IPS DF 6.9 (cell line): ENCODE measurements at regions not wholly inside any gene's neighbourhood (a gene's known extent, or its start where the extent isn't known, plus 50 kb on each side); places are given as distances from the start of the nearest gene placed in this dataset.

Experiments used
- DNase-seq: peaks from one replicate; pipeline ENCODE4 v3.0.0-alpha.2; 2013; ENCODE audit warnings: low read depth, low spot score
- H3K27ac ChIP-seq: one replicate; pipeline ENCODE4 v1.5.1; 2013; ENCODE audit warnings: low read length, control low read depth
- H3K27me3 ChIP-seq: 2 replicates; pipeline ENCODE4 v1.6.1; 2013; ENCODE audit warnings: mild to moderate bottlenecking, low read length; ENCODE audit not compliant: control insufficient read depth, insufficient read depth
- H3K36me3 ChIP-seq: 2 replicates; pipeline ENCODE4 v1.6.1; 2013; ENCODE audit warnings: low read length; ENCODE audit not compliant: control insufficient read depth, insufficient read depth
- H3K4me1 ChIP-seq: 2 replicates; pipeline ENCODE4 v1.6.1; 2013; ENCODE audit warnings: low read length; ENCODE audit not compliant: control insufficient read depth, insufficient read depth
- H3K4me3 ChIP-seq: 2 replicates; pipeline ENCODE4 v1.5.1; 2013; ENCODE audit warnings: mild to moderate bottlenecking, low read length
- H3K9me3 ChIP-seq: 2 replicates; pipeline ENCODE4 v1.6.1; 2013; ENCODE audit warnings: low read length, inconsistent platforms; ENCODE audit not compliant: control insufficient read depth, insufficient read depth
- WGBS: extraction: QIAGEN DNeasy Blood & Tissue Kit; methylation state at CpG from one replicate; pipeline ENCODE4 v1.1.7; 2013; ENCODE audit warnings: mixed read lengths, missing lambda C conversion rate; ENCODE audit not compliant: insufficient read length, insufficient coverage; 5-methylcytosine and 5-hydroxymethylcytosine counted together

DNA sequence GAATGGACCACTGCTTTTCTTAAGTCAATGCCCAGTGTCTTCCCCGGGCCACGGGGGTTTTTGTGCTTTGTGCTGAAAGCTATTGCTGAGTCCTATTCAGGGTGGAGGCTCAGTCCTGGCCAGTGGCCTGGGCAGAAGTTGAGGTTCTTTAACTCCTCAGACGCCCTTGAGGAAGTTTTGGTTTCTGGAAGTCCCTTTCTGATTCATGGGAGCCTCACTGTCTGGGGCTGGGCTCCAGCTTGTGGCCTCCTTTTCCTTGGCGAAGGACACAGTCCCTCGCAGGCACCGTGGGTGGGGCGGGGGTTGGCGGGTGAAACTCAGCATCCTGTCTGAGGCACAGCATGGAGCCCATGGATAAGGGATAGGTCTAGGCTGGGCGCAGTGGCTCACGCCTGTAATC, 465.2 kb upstream of the HS6ST1 start:
- Histone ChIP-seq H3K36me3 (no peaks in the 10 kb centered on the region), H3K9me3 (no peaks in the 10 kb centered on the region), H3K4me1 (peaks cover 6% of the 10 kb centered on the region), H3K27me3 (no peaks in the 10 kb centered on the region), H3K4me3 (no peak overlapping the region), H3K27ac (no peak overlapping the region)
- WGBS = no CpG with 5 or more reads among the region's 10 CpGs
- no peak for DNase-seq

DNA sequence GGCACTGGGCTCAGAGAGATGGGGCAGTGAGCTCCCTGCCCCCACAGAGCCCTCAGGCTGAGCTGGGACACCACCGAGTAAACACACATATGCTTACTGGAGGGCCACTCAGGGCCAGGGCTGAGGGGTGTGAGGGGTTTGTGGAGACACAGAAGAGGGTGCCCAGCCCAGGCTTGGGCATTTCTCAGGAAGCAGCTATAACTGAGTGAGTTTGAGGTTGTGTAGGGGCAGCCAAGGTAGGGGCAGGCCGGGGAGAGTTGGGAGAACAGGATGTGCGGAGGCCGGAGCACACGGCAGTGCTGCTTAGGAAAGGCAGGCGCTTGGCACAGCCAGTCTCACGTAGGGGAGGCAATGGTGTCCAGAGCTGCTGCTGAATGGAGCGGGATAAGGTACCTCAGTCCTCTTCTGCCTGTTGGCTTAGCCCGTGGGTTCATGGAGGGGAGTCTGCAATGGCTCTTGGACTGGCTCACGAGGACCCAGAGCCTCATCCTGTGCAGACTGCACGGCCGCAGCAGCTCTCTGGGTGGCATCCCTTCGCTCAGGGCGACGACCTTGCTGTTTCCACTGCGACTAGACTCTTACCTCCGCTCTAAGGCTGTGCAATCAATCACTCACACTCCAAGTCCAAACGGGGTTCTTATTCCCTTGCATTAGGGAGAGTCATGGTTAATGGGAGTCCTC, 466.1 kb upstream of the HS6ST1 start:
- peaks cover 6% of the 10 kb centered on the region for H3K4me1 ChIP-seq
- no peak for DNase-seq
- H3K27ac ChIP-seq = no peak overlapping the region
- H3K27me3 ChIP-seq = no peaks in the 10 kb centered on the region
- H3K36me3 ChIP-seq = no peaks in the 10 kb centered on the region
- no CpG with 5 or more reads among the region's 18 CpGs for WGBS
- H3K9me3 ChIP-seq = no peaks in the 10 kb centered on the region
- no peak overlapping the region for H3K4me3 ChIP-seq

DNA sequence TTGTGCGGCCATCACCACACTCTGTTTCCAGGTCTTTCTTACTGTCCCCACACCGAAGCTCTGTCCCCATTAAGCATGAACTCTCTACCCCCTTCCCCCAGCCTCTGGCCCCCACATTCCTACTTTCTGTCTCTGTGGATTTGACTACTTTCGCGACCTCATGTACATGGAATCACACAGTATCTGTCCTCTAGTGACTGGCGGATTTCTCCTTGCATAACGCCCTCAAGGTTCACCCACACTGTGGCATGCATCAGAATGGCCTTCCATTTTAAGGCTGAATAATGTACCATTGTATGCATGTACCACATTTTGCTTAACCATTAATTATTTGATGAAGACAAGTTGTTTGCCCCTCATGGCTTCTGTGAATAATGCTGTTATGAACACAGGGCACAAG, 467.6 kb upstream of the HS6ST1 start:
- DNase-seq = no peak
- WGBS = no CpG with 5 or more reads among the region's 6 CpGs
- Histone ChIP-seq H3K36me3 (no peaks in the 10 kb centered on the region), H3K9me3 (no peaks in the 10 kb centered on the region), H3K4me1 (peaks cover 6% of the 10 kb centered on the region), H3K4me3 (no peak overlapping the region), H3K27ac (no peak overlapping the region), H3K27me3 (no peaks in the 10 kb centered on the region)

DNA sequence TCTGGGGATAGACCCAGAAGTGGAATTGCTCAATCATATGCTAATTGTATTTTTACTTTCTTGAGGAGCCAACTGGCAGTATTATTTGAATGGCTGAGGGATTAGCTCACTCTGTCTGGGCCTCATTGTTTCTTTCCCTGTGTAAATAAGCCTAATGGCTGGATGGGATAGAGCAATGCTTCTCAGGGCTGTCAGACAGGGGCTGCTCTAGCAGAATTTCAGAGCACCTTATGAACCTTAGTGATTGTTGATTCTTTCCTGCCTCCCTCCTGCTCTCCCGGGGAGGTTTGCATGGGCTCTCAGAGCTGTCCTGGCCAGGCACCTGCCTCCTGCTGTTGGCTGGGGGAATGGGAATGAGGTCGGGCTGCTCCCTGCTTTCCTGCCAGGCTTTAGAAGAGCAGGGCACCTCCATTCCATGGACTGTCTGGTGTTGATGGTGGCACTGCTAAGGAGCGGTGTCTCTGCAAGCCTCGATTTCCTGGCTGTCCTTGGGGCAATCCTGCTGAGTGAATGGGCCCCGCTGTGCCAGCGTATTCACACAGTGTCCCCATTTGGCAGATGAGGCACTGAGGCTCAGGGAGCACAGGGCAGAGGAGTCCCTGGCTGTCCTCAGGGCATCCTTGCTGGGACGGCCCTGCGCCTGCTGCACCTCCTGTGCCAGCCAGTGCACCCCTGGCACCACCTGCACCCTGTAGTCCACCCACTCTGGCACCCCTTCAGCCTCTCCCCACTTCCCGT, 468.2 kb upstream of the HS6ST1 start:
- DNase-seq = peak; percentile 2
- peaks cover 6% of the 10 kb centered on the region for H3K4me1 ChIP-seq
- no CpG with 5 or more reads among the region's 9 CpGs for WGBS
- H3K36me3 ChIP-seq = no peaks in the 10 kb centered on the region
- H3K9me3 ChIP-seq = no peaks in the 10 kb centered on the region
- no peak overlapping the region for H3K27ac ChIP-seq
- no peaks in the 10 kb centered on the region for H3K27me3 ChIP-seq
- no peak overlapping the region for H3K4me3 ChIP-seq

DNA sequence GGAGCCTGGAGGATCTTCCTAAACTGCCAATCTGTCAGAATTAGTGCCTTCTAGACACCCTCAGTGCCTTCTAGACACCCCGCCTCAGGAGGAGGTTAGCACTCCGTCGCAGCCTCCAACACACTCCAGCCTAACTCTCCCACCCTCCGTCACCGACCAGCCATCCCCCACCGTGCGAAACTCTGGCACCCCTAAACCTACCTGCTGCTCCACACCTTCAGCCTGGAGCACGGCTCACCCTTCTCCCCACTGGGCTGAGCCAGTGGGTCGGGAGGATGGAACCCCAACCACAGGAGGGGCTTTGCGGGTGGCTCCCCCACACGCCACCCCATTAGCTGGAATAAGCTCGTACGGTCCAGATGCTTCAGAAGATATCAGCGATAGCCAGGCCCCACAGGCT, 468.9 kb upstream of the HS6ST1 start:
- Histone ChIP-seq H3K36me3 (no peaks in the 10 kb centered on the region), H3K9me3 (no peaks in the 10 kb centered on the region), H3K4me3 (no peak overlapping the region), H3K4me1 (peaks cover 6% of the 10 kb centered on the region), H3K27me3 (no peaks in the 10 kb centered on the region), H3K27ac (no peak overlapping the region)
- WGBS = no CpG with 5 or more reads among the region's 14 CpGs
- no peak for DNase-seq

DNA sequence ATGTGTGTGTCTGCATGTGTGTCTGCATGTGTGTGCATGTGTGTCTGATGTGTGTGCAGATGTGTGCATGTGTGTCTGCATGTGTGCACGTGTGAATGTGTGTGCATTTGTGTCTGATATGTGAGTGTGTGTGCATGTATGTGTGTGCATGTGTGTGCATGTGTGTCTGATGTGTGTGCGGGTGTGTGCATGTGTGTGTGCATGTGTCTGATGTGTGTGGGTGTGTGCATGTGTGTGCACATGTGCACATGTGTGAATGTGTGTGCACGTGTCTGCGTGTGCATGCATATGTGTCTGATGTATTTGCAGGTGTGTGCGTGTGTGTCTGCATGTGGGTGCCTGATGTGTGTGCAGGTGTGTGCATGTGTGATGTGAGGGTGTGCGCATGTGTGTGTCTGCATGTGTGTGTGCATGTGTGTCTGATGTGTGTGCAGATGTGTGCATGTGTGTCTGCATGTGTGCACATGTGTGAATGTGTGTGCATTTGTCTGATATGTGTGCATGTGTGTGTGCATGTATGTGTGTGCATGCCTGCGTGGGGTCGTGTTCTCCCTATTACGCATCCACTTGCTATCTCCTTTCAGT, 470.1 kb upstream of the HS6ST1 start:
- WGBS = no CpG with 5 or more reads among the region's 9 CpGs
- no peak for DNase-seq

DNA sequence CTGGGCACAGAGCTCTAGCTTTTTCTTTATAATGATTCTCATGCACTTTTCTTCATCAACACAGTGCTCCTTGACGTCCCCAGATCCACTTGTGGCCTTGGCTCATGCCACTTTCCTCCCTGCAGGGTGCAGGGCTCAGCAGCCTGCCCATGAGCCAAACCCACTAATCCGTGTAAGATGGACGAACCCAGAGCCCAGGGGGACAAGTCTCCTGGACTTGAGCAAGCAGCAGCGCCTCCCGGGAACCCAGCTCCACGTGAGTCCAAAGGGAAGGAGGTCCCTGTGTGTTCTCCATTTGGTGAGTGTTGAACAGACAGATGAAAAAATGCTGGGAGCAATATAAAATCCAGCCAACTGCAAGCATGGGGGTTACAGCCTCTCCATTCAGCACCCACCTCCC, 470.6 kb upstream of the HS6ST1 start:
- Histone ChIP-seq H3K9me3 (no peaks in the 10 kb centered on the region), H3K36me3 (no peaks in the 10 kb centered on the region), H3K27ac (no peak overlapping the region), H3K4me3 (no peak overlapping the region), H3K27me3 (no peaks in the 10 kb centered on the region), H3K4me1 (peaks cover 6% of the 10 kb centered on the region)
- WGBS = no CpG with 5 or more reads among the region's 6 CpGs
- no peak for DNase-seq

More for the DNA sequence above, 470.1 kb upstream of the HS6ST1 start:
- Histone ChIP-seq H3K4me3 (no peak overlapping the region), H3K4me1 (peaks cover 6% of the 10 kb centered on the region), H3K9me3 (no peaks in the 10 kb centered on the region), H3K27me3 (no peaks in the 10 kb centered on the region), H3K27ac (no peak overlapping the region), H3K36me3 (no peaks in the 10 kb centered on the region)

DNA sequence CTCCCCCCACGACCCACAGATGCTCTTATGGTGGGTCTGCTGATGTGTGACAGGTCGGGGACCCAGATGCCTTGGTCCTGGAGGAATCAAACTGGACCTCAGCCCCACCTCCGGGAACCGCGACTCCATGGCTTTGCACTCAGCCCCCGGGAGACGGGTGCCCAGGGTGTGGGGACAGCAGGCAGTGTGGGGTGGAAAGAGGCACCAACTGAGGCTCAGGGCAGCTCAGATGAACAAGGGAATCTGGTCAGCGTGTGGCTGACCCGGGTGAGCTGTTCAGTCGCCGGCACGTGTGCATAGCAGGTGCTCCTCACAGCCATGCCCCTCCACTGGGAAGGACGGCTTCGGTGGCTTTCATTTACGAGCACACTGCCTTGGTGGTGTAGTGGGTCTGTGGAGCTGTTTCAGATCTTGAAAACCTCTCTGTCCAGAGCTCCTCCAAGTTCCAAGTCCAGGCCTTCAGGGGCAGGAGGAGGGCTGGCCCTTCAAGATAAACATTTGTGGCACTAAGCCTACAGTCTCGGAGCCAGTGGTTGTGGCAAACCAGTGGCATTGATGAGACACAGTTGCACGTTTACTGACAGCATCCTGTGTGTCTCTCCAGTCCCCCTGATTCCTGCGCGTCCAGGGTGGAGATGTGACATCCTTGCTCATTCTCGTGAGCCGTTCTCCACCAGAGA, 471.2 kb upstream of the HS6ST1 start:
- H3K4me1 ChIP-seq = peaks cover 6% of the 10 kb centered on the region
- H3K4me3 ChIP-seq = no peak overlapping the region
- no CpG with 5 or more reads among the region's 21 CpGs for WGBS
- no peaks in the 10 kb centered on the region for H3K27me3 ChIP-seq
- no peaks in the 10 kb centered on the region for H3K9me3 ChIP-seq
- no peak overlapping the region for H3K27ac ChIP-seq
- no peak for DNase-seq
- H3K36me3 ChIP-seq = no peaks in the 10 kb centered on the region

DNA sequence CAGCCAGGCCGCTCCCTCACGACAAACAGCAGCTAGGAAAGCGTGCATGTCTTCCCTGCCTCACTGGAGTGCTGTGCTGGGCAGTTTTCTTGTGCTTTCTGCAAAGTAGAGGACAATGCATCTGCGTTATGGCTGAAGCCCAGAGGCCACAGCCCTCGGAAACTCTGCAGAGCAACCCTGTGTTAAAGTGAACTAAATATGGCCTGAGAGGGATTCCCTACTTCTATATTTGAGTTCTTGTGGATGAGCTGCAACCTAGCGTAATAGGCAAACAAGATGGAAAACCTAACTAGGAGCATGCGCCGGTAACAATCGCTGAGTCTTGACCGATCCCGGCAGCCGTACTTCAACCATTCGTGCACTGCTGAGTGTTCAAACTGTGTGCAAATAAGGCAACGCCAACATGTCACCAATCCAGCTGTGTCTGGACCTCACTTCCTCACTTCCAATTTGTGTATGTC, 471.9 kb upstream of the HS6ST1 start:
- Histone ChIP-seq H3K36me3 (no peaks in the 10 kb centered on the region), H3K27me3 (no peaks in the 10 kb centered on the region), H3K4me3 (no peak overlapping the region), H3K9me3 (no peaks in the 10 kb centered on the region), H3K27ac (no peak overlapping the region), H3K4me1 (peaks cover 6% of the 10 kb centered on the region)
- WGBS = no CpG with 5 or more reads among the region's 14 CpGs
- DNase-seq = no peak

DNA sequence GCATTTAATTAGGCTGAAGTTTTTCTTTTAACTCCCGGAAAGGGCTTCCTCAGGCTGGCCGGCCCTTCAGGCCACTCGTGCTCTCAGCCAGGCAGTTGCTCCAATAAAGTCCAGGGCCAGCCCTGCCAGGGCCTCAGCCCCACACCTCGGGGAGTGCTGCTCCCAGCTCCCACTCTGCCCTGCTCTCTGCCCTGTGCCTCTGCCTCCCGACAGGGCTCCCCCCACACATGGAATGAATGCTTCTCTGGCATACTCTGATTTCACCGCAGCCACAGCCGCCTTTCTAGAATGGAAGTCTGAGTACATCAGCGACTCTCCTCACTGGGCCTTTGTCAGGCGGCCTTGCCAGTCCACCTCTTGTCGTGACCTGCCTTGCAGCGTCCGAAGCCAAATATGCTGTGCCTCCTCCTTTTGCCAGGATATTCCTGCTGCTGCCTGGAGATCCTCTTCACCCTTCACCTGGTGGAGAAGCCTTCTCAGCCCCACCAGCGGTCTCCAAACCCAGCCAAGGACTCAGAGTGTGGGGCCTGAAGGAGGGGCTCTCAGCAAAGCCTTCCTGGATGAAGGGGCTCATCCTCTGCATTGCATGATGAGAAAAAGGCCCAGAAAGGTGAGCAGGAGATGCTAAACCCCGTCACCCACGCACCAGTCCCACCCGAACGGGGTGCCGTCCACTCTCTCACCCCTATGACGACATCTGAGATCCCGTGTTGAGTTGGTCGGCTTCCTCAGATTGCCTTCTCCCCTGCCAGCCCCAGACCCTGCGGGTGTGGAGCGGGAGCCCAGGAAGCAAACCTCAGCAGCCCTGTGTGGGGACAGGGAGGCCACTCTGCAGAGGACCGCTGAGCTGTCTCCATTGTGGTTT, 472.7 kb upstream of the HS6ST1 start:
- no peak overlapping the region for H3K4me3 ChIP-seq
- H3K9me3 ChIP-seq = no peaks in the 10 kb centered on the region
- no peak for DNase-seq
- WGBS = no CpG with 5 or more reads among the region's 24 CpGs
- H3K27me3 ChIP-seq = no peaks in the 10 kb centered on the region
- H3K27ac ChIP-seq = no peak overlapping the region
- no peaks in the 10 kb centered on the region for H3K36me3 ChIP-seq
- peaks cover 5% of the 10 kb centered on the region for H3K4me1 ChIP-seq
